ENCODE measurements at regions not wholly inside any gene's neighbourhood (a gene's known extent, or its start where the extent isn't known, plus 50 kb on each side); places are given as distances from the start of the nearest gene placed in this dataset.

- TF ChIP-seq YY1 (IDR thresholded peaks at IDR 0.05; ENCODE audit: insufficient read depth, insufficient read length): no peak
- no peak for TF ChIP-seq ZNF274 (IDR thresholded peaks at IDR 0.05; ENCODE audit: low read depth, low read length)
Observed at GRCh38 chr7:47639495-47640110, 57.7 kb upstream of the TNS3 start.
